ENCODE measurements at regions not wholly inside any gene's neighbourhood (a gene's known extent, or its start where the extent isn't known, plus 50 kb on each side); places are given as distances from the start of the nearest gene placed in this dataset.
"Not testable (repeated sequence)": the region's sequence is repeated elsewhere in the genome, so short reads cannot be mapped to it uniquely, and the experiment has no call there.

- no peak overlapping the region for H3K27ac ChIP-seq (ENCODE audit: low read depth, low read length)
- intact Hi-C loops (cut with micrococcal nuclease) = no loop called here
- Mint-ChIP-seq H3K4me1 (peaks cover 0 to 8% (median 0%) of the 10 kb centered on the region in 4 donors), H3K4me3 (no peak overlapping the region), H3K27ac (no peak overlapping the region), H3K36me3 (no peaks in the 10 kb centered on the region), H3K9me3 (peaks cover 0 to 12% (median 1%) of the 10 kb centered on the region in 8 donors), H3K27me3 (no peaks in the 10 kb centered on the region)
- H3K4me3 ChIP-seq (ENCODE audit: low read length in 2 of 2) = no peak overlapping the region
- ChIA-PET CTCF (ENCODE audit: partially characterized antibody) (no interaction called here), POLR2A (ENCODE audit: partially characterized antibody) (no interaction called here)
- no peaks in the 10 kb centered on the region for H3K36me3 ChIP-seq (ENCODE audit: insufficient read depth, low read length)
- no peaks in the 10 kb centered on the region for H3K9me3 ChIP-seq (ENCODE audit: control insufficient read depth in 1 of 2, low read length in 2 of 2)
- no peak for DNase-seq
- no peaks in the 10 kb centered on the region for H3K27me3 ChIP-seq (ENCODE audit: insufficient read depth, low read length)
- H3K4me1 ChIP-seq (ENCODE audit: insufficient read depth, low read length) = no peaks in the 10 kb centered on the region
These were observed 152.2 kb upstream of the LMNTD1 start for GRCh38 chr12:25705261-25705660.

- H3K27me3 Mint-ChIP-seq; DNase-seq; H3K4me3 ChIP-seq (ENCODE audit: low read length in 2 of 2); CTCF ChIA-PET (ENCODE audit: partially characterized antibody); H3K36me3 Mint-ChIP-seq; POLR2A ChIA-PET (ENCODE audit: partially characterized antibody); H3K4me3 Mint-ChIP-seq; H3K4me1 Mint-ChIP-seq; intact Hi-C loops (cut with micrococcal nuclease); H3K36me3 ChIP-seq (ENCODE audit: insufficient read depth, low read length); H3K27me3 ChIP-seq (ENCODE audit: insufficient read depth, low read length); H3K9me3 ChIP-seq (ENCODE audit: control insufficient read depth in 1 of 2, low read length in 2 of 2); H3K27ac ChIP-seq (ENCODE audit: low read depth, low read length); H3K4me1 ChIP-seq (ENCODE audit: insufficient read depth, low read length): not testable (repeated sequence)
- Mint-ChIP-seq H3K27ac (peak overlapping the region in 1 of 7 donors; percentile 13), H3K9me3 (peaks cover 0 to 12% (median 1%) of the 10 kb centered on the region in 8 donors)
These were observed 153.6 kb upstream of the LMNTD1 start for GRCh38 chr12:25706646-25707045.

GRCh38 chr12:25707056-25707455 lies 154.0 kb upstream of the LMNTD1 start:
- ChIA-PET POLR2A (ENCODE audit: partially characterized antibody) (no interaction called here), CTCF (ENCODE audit: partially characterized antibody) (no interaction called here)
- Mint-ChIP-seq H3K27me3 (no peaks in the 10 kb centered on the region), H3K4me3 (no peak overlapping the region), H3K27ac (no peak overlapping the region), H3K36me3 (no peaks in the 10 kb centered on the region), H3K9me3 (peaks cover 0 to 12% (median 1%) of the 10 kb centered on the region in 8 donors), H3K4me1 (peaks cover 0 to 8% (median 0%) of the 10 kb centered on the region in 4 donors)
- DNase-seq = no peak
- Histone ChIP-seq H3K9me3 (ENCODE audit: control insufficient read depth in 1 of 2, low read length in 2 of 2) (no peaks in the 10 kb centered on the region), H3K4me1 (ENCODE audit: insufficient read depth, low read length) (no peaks in the 10 kb centered on the region), H3K36me3 (ENCODE audit: insufficient read depth, low read length) (no peaks in the 10 kb centered on the region), H3K27me3 (ENCODE audit: insufficient read depth, low read length) (no peaks in the 10 kb centered on the region), H3K27ac (ENCODE audit: low read depth, low read length) (no peak overlapping the region), H3K4me3 (ENCODE audit: low read length in 2 of 2) (no peak overlapping the region)
- intact Hi-C loops (cut with micrococcal nuclease) = no loop called here

- H3K9me3 Mint-ChIP-seq = peaks cover 0 to 12% (median 1%) of the 10 kb centered on the region in 8 donors
- H3K36me3 Mint-ChIP-seq = no peaks in the 10 kb centered on the region
- Histone ChIP-seq H3K27me3 (ENCODE audit: insufficient read depth, low read length) (no peaks in the 10 kb centered on the region), H3K4me1 (ENCODE audit: insufficient read depth, low read length) (no peaks in the 10 kb centered on the region), H3K36me3 (ENCODE audit: insufficient read depth, low read length) (no peaks in the 10 kb centered on the region), H3K9me3 (ENCODE audit: control insufficient read depth in 1 of 2, low read length in 2 of 2) (no peaks in the 10 kb centered on the region), H3K4me3 (ENCODE audit: low read length in 2 of 2) (no peak overlapping the region), H3K27ac (ENCODE audit: low read depth, low read length) (no peak overlapping the region)
- peaks cover 0 to 8% (median 0%) of the 10 kb centered on the region in 4 donors for H3K4me1 Mint-ChIP-seq
- CTCF ChIA-PET (ENCODE audit: partially characterized antibody) = no interaction called here
- H3K27me3 Mint-ChIP-seq = no peaks in the 10 kb centered on the region
- POLR2A ChIA-PET (ENCODE audit: partially characterized antibody) = no interaction called here
- no peak for DNase-seq
- intact Hi-C loops (cut with micrococcal nuclease) = no loop called here
- no peak overlapping the region for H3K4me3 Mint-ChIP-seq
- no peak overlapping the region for H3K27ac Mint-ChIP-seq
These were observed 155.6 kb upstream of the LMNTD1 start for GRCh38 chr12:25708661-25709060.

GRCh38 chr12:25710128-25710527 lies 157.0 kb upstream of the LMNTD1 start:
- H3K36me3 ChIP-seq (ENCODE audit: insufficient read depth, low read length) = no peaks in the 10 kb centered on the region

GRCh38 chr12:25710938-25711605 lies 158.0 kb upstream of the LMNTD1 start:
- CTCF ChIA-PET (ENCODE audit: partially characterized antibody); H3K4me1 ChIP-seq (ENCODE audit: insufficient read depth, low read length); H3K27me3 Mint-ChIP-seq; H3K27ac Mint-ChIP-seq; POLR2A ChIA-PET (ENCODE audit: partially characterized antibody); H3K9me3 ChIP-seq (ENCODE audit: control insufficient read depth in 1 of 2, low read length in 2 of 2); H3K36me3 ChIP-seq (ENCODE audit: insufficient read depth, low read length); DNase-seq; intact Hi-C loops (cut with micrococcal nuclease); H3K27me3 ChIP-seq (ENCODE audit: insufficient read depth, low read length); H3K36me3 Mint-ChIP-seq; H3K27ac ChIP-seq (ENCODE audit: low read depth, low read length); H3K4me1 Mint-ChIP-seq; H3K4me3 Mint-ChIP-seq; H3K4me3 ChIP-seq (ENCODE audit: low read length in 2 of 2): not testable (repeated sequence)
- peaks cover 0 to 12% (median 2%) of the 10 kb centered on the region in 8 donors for H3K9me3 Mint-ChIP-seq

More at GRCh38 chr12:25710128-25710527, 157.0 kb upstream of the LMNTD1 start:
- Histone ChIP-seq H3K4me3 (ENCODE audit: low read length in 2 of 2) (no peak overlapping the region), H3K9me3 (ENCODE audit: control insufficient read depth in 1 of 2, low read length in 2 of 2) (no peaks in the 10 kb centered on the region), H3K4me1 (ENCODE audit: insufficient read depth, low read length) (no peaks in the 10 kb centered on the region), H3K27me3 (ENCODE audit: insufficient read depth, low read length) (no peaks in the 10 kb centered on the region), H3K27ac (ENCODE audit: low read depth, low read length) (no peak overlapping the region)
- H3K4me3 Mint-ChIP-seq = no peak overlapping the region
- H3K36me3 Mint-ChIP-seq = no peaks in the 10 kb centered on the region
- no peak overlapping the region for H3K27ac Mint-ChIP-seq
- H3K27me3 Mint-ChIP-seq = no peaks in the 10 kb centered on the region
- CTCF ChIA-PET (ENCODE audit: partially characterized antibody) = no interaction called here
- DNase-seq = no peak
- intact Hi-C loops (cut with micrococcal nuclease) = no loop called here
- peaks cover 0 to 12% (median 1%) of the 10 kb centered on the region in 8 donors for H3K9me3 Mint-ChIP-seq
- peaks cover 0 to 4% (median 0%) of the 10 kb centered on the region in 4 donors for H3K4me1 Mint-ChIP-seq
- POLR2A ChIA-PET (ENCODE audit: partially characterized antibody) = no interaction called here

GRCh38 chr12:25712169-25712568 lies 159.1 kb upstream of the LMNTD1 start:
- Mint-ChIP-seq H3K4me3 (no peak overlapping the region), H3K27ac (no peak overlapping the region), H3K36me3 (no peaks in the 10 kb centered on the region), H3K27me3 (no peaks in the 10 kb centered on the region), H3K9me3 (peaks cover 0 to 8% (median 1%) of the 10 kb centered on the region in 8 donors), H3K4me1 (peaks cover 0 to 3% (median 0%) of the 10 kb centered on the region in 4 donors)
- DNase-seq = no peak
- intact Hi-C loops (cut with micrococcal nuclease) = no loop called here
- no peaks in the 10 kb centered on the region for H3K27me3 ChIP-seq (ENCODE audit: insufficient read depth, low read length)
- no peaks in the 10 kb centered on the region for H3K4me1 ChIP-seq (ENCODE audit: insufficient read depth, low read length)
- POLR2A ChIA-PET (ENCODE audit: partially characterized antibody) = no interaction called here
- H3K36me3 ChIP-seq (ENCODE audit: insufficient read depth, low read length) = no peaks in the 10 kb centered on the region
- no peak overlapping the region for H3K27ac ChIP-seq (ENCODE audit: low read depth, low read length)
- no peaks in the 10 kb centered on the region for H3K9me3 ChIP-seq (ENCODE audit: control insufficient read depth in 1 of 2, low read length in 2 of 2)
- CTCF ChIA-PET (ENCODE audit: partially characterized antibody) = no interaction called here
- H3K4me3 ChIP-seq (ENCODE audit: low read length in 2 of 2) = no peak overlapping the region

GRCh38 chr12:25713264-25713663 lies 160.2 kb upstream of the LMNTD1 start:
- H3K27ac ChIP-seq (ENCODE audit: low read depth, low read length) = no peak overlapping the region
- ChIA-PET CTCF (ENCODE audit: partially characterized antibody) (no interaction called here), POLR2A (ENCODE audit: partially characterized antibody) (no interaction called here)
- no peak overlapping the region for H3K4me3 ChIP-seq (ENCODE audit: low read length in 2 of 2)
- Mint-ChIP-seq H3K9me3 (peaks cover 0 to 4% (median under 1%) of the 10 kb centered on the region in 8 donors), H3K27me3 (no peaks in the 10 kb centered on the region), H3K4me3 (no peak overlapping the region), H3K4me1 (peaks cover 0 to 3% (median 0%) of the 10 kb centered on the region in 4 donors), H3K27ac (no peak overlapping the region), H3K36me3 (no peaks in the 10 kb centered on the region)
- no peaks in the 10 kb centered on the region for H3K4me1 ChIP-seq (ENCODE audit: insufficient read depth, low read length)
- no peaks in the 10 kb centered on the region for H3K9me3 ChIP-seq (ENCODE audit: control insufficient read depth in 1 of 2, low read length in 2 of 2)
- no peak for DNase-seq
- H3K36me3 ChIP-seq (ENCODE audit: insufficient read depth, low read length) = no peaks in the 10 kb centered on the region
- intact Hi-C loops (cut with micrococcal nuclease) = no loop called here
- H3K27me3 ChIP-seq (ENCODE audit: insufficient read depth, low read length) = no peaks in the 10 kb centered on the region
